ENCODE measurements at regions not wholly inside any gene's neighbourhood (a gene's known extent, or its start where the extent isn't known, plus 50 kb on each side); places are given as distances from the start of the nearest gene placed in this dataset.

- DNase-seq (ENCODE audit: low read depth, low spot score) (no peak), FAIRE-seq (no peak)
- CTCF ChIA-PET, result no interaction called here
- intact Hi-C loops (cut with micrococcal nuclease) (no loop called here), dilution Hi-C loops (cut with MboI; ENCODE audit: extremely low pct_ligation_motif_present, low sequenced_read_pairs) (no loop called here)
- Histone ChIP-seq H3K9me1 (replicated peaks; ENCODE audit: control insufficient read depth, extremely low read depth, insufficient read depth, low read length) (no peaks in the 10 kb centered on the region), H3K4me1 (ENCODE audit: control insufficient read depth, extremely low read depth, insufficient read depth, low read length) (no peaks in the 10 kb centered on the region), H3K79me2 (ENCODE audit: control insufficient read depth, insufficient read depth, low read length) (no peaks in the 10 kb centered on the region), H4K20me1 (replicated peaks; ENCODE audit: control insufficient read depth, extremely low read depth, insufficient read depth, low read length) (no peaks in the 10 kb centered on the region), H3K27me3 (ENCODE audit: control insufficient read depth in 2 of 2, insufficient read depth in 2 of 2, low read length in 2 of 2) (no peaks in the 10 kb centered on the region), H3K36me3 (ENCODE audit: control insufficient read depth in 2 of 2, extremely low read depth in 1 of 2, insufficient read depth in 2 of 2, low read length in 2 of 2) (no peaks in the 10 kb centered on the region), H3K9me3 (replicated peaks; ENCODE audit: control insufficient read depth, insufficient read depth, low read length) (no peaks in the 10 kb centered on the region), H2AFZ (ENCODE audit: low read depth, low read length) (no peak overlapping the region), H3K27ac (ENCODE audit: insufficient read depth, low read depth, low read length) (no peak overlapping the region), H3K4me3 (replicated peaks in 1 of 3; ENCODE audit: insufficient read depth in 1 of 3, low read depth in 1 of 3, low read length in 3 of 3) (no peak overlapping the region), H3K9ac (replicated peaks; ENCODE audit: extremely low read depth, insufficient read depth, low read length) (no peak overlapping the region), H3K4me2 (ENCODE audit: insufficient read depth, low read length) (no peak overlapping the region)
- POLR2A ChIA-PET, result no interaction called here
- TF ChIP-seq EZH2 (IDR thresholded peaks at IDR 0.05; ENCODE audit: borderline replicate concordance, low read depth, low read length, severe bottlenecking), result no peak
- TF ChIP-seq POLR2A (IDR thresholded peaks at IDR 0.05; ENCODE audit: low read depth, low read length), result no peak
- no peak for TF ChIP-seq POLR2AphosphoS5 (IDR thresholded peaks at IDR 0.05; ENCODE audit: insufficient read depth, low read depth, low read length)
- TF ChIP-seq MYC (IDR thresholded peaks at IDR 0.05; ENCODE audit: low read depth, low read length), result no peak
- TF ChIP-seq, protein P1, sequence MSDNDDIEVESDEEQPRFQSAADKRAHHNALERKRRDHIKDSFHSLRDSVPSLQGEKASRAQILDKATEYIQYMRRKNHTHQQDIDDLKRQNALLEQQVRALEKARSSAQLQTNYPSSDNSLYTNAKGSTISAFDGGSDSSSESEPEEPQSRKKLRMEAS (IDR thresholded peaks at IDR 0.05; ENCODE audit: insufficient read depth, insufficient read length), result no peak
- no peak for TF ChIP-seq GATA2 (IDR thresholded peaks at IDR 0.05; ENCODE audit: insufficient read depth, insufficient read length, low read depth, low read length)
- TF ChIP-seq FOS (IDR thresholded peaks at IDR 0.05; ENCODE audit: borderline replicate concordance, insufficient read depth, low read length), result no peak
- TF ChIP-seq, protein P2, sequence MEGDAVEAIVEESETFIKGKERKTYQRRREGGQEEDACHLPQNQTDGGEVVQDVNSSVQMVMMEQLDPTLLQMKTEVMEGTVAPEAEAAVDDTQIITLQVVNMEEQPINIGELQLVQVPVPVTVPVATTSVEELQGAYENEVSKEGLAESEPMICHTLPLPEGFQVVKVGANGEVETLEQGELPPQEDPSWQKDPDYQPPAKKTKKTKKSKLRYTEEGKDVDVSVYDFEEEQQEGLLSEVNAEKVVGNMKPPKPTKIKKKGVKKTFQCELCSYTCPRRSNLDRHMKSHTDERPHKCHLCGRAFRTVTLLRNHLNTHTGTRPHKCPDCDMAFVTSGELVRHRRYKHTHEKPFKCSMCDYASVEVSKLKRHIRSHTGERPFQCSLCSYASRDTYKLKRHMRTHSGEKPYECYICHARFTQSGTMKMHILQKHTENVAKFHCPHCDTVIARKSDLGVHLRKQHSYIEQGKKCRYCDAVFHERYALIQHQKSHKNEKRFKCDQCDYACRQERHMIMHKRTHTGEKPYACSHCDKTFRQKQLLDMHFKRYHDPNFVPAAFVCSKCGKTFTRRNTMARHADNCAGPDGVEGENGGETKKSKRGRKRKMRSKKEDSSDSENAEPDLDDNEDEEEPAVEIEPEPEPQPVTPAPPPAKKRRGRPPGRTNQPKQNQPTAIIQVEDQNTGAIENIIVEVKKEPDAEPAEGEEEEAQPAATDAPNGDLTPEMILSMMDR (IDR thresholded peaks at IDR 0.05; ENCODE audit: extremely low read depth in 1 of 2, insufficient read depth in 1 of 2, low read depth in 1 of 2, low read length in 2 of 2), result no peak
- no peak for TF ChIP-seq JUN (IDR thresholded peaks at IDR 0.05; ENCODE audit: borderline replicate concordance, insufficient read depth, insufficient read length, low read depth)
- no TSS peak for BruUV-seq (replicated peaks)
Measured at GRCh38 chrX:106300239-106300638, 132.1 kb downstream of the PWWP3B start.
